A673 (cell line): ENCODE measurements at regions not wholly inside any gene's neighbourhood (a gene's known extent, or its start where the extent isn't known, plus 50 kb on each side); places are given as distances from the start of the nearest gene placed in this dataset.

ENCODE experiments used
- CTCF ChIP-seq: fragments of 300-800, 200-600 bp; sonication (generic); conservative IDR thresholded peaks from 2 replicates; pipeline ENCODE4 v1.5.1; 2017; ENCODE audit warnings: low read depth, mild to moderate bottlenecking, antibody characterized with exemption, low read length, moderate library complexity, mixed read lengths
- EZH2 ChIP-seq: fragments of 200-600 bp; sonication (generic); IDR thresholded peaks from 2 replicates; pipeline ENCODE4 v1.6.1; 2017; ENCODE audit warnings: borderline replicate concordance, low read depth, mild to moderate bottlenecking, mixed read lengths, antibody characterized with exemption, low read length; ENCODE audit not compliant: poor library complexity, severe bottlenecking

GRCh38 chr10:51012073-51012472 is 62.2 kb upstream of the PRKG1 start:
- TF ChIP-seq CTCF (no peak), EZH2 (no peak)
